IMR-90 (cell line): ENCODE measurements at regions not wholly inside any gene's neighbourhood (a gene's known extent, or its start where the extent isn't known, plus 50 kb on each side); places are given as distances from the start of the nearest gene placed in this dataset.

ENCODE experiments used
- ATAC-seq: fragments of 200-7000 bp; cut with Tn5 transposase; 2 replicates; pipeline ENCODE4 v1.9.1; 2020; ENCODE audit warnings: low read depth, mild to moderate bottlenecking, moderate library complexity
- BruUV-seq: library from RNA; stranded (reverse); fragments of 400-500 nt; replicated peaks from 2 replicates; lab custom pipeline; 2021; lab: Mats Ljungman, UMichigan
- CTCF ChIA-PET: fragments of 300-600 bp; formaldehyde crosslinking; extraction: SDS; loops from one replicate; lab custom pipeline; 2021; ENCODE audit warnings: antibody characterized with exemption; lab: Yijun Ruan, JAX
- POLR2A ChIA-PET: fragments of 300-600 bp; sonication (Branson Sonifier 250); formaldehyde crosslinking; loops from one replicate; lab custom pipeline; 2022; ENCODE audit warnings: antibody characterized with exemption; ENCODE audit not compliant: unreplicated experiment; lab: Charles Lee
- DNase-seq: peaks from one replicate; pipeline ENCODE4 v3.0.0; 2013
- H2AFZ ChIP-seq: replicated peaks from 2 replicates; pipeline ENCODE3; 2013; ENCODE audit warnings: low read length, mild to moderate bottlenecking; ENCODE audit not compliant: poor library complexity
- H2AK5ac ChIP-seq: 2 replicates; pipeline ENCODE4 v1.6.1; 2013; ENCODE audit warnings: low read depth, low read length, inconsistent platforms
- H2AK9ac ChIP-seq: replicated peaks from 2 replicates; pipeline ENCODE3; 2013; ENCODE audit warnings: mild to moderate bottlenecking, low read depth, low read length, moderate library complexity; ENCODE audit not compliant: poor library complexity
- H2BK120ac ChIP-seq: 2 replicates; pipeline ENCODE4 v1.6.1; 2013; ENCODE audit warnings: low read depth, low read length, inconsistent platforms
- H2BK15ac ChIP-seq: 3 replicates; pipeline ENCODE4 v1.6.1; 2013; ENCODE audit warnings: low read depth, low read length, inconsistent platforms
- H2BK20ac ChIP-seq: 2 replicates; pipeline ENCODE4 v1.6.1; 2013; ENCODE audit warnings: low read depth, mild to moderate bottlenecking, inconsistent platforms, low read length, moderate library complexity
- H2BK5ac ChIP-seq: 2 replicates; pipeline ENCODE4 v1.6.1; 2013; ENCODE audit warnings: mild to moderate bottlenecking, low read depth, low read length, inconsistent platforms; ENCODE audit not compliant: poor library complexity, severe bottlenecking
- H3K14ac ChIP-seq: replicated peaks from 2 replicates; pipeline ENCODE4 v1.6.1; 2013; ENCODE audit warnings: low read depth, low read length, inconsistent platforms
- H3K18ac ChIP-seq: 2 replicates; pipeline ENCODE4 v1.6.1; 2013; ENCODE audit warnings: low read depth, low read length, control low read depth
- H3K23ac ChIP-seq: 2 replicates; pipeline ENCODE4 v1.6.1; 2013; ENCODE audit warnings: low read depth, low read length, inconsistent platforms
- H3K27ac ChIP-seq: 2 replicates; pipeline ENCODE4 v1.5.1; 2013; ENCODE audit warnings: mild to moderate bottlenecking, control low read depth, low read length; ENCODE audit not compliant: insufficient read depth
- H3K27me3 ChIP-seq: 2 replicates; pipeline ENCODE4 v1.6.1; 2013; ENCODE audit warnings: low read length; ENCODE audit not compliant: control insufficient read depth, insufficient read depth
- H3K36me3 ChIP-seq: 2 replicates; pipeline ENCODE4 v1.6.1; 2013; ENCODE audit warnings: low read length, mixed read lengths; ENCODE audit not compliant: control insufficient read depth, insufficient read depth
- H3K4ac ChIP-seq: 2 replicates; pipeline ENCODE4 v1.6.1; 2013; ENCODE audit warnings: low read depth, low read length, inconsistent platforms
- H3K4me1 ChIP-seq: 2 replicates; pipeline ENCODE4 v1.6.1; 2013; ENCODE audit warnings: low read length, mixed read lengths; ENCODE audit not compliant: control insufficient read depth, insufficient read depth
- H3K4me2 ChIP-seq: 2 replicates; pipeline ENCODE4 v1.6.1; 2013; ENCODE audit warnings: low read depth, mild to moderate bottlenecking, control low read depth, low read length, moderate library complexity
- H3K4me3 ChIP-seq: 2 replicates; pipeline ENCODE4 v1.5.1; 2013; ENCODE audit warnings: low read depth, mild to moderate bottlenecking, control low read depth, low read length, moderate library complexity; ENCODE audit not compliant: insufficient read depth
- H3K56ac ChIP-seq: 2 replicates; pipeline ENCODE4 v1.6.1; 2013; ENCODE audit warnings: low read length, inconsistent platforms; ENCODE audit not compliant: insufficient read depth; ENCODE audit errors: extremely low read depth
- H3K79me1 ChIP-seq, 2 experiments: 2 replicates each; pipeline ENCODE4 v1.6.1; 2013; ENCODE audit warnings: low read length in 2 of 2, inconsistent platforms in 1 of 2, low read depth in 1 of 2
- H3K9ac ChIP-seq: 2 replicates; pipeline ENCODE4 v1.6.1; 2013; ENCODE audit warnings: low read depth, low read length, control low read depth
- H3K9me1 ChIP-seq: 2 replicates; pipeline ENCODE4 v1.6.1; 2013; ENCODE audit warnings: low read length, inconsistent platforms; ENCODE audit not compliant: insufficient read depth
- H3K9me3 ChIP-seq: 2 replicates; pipeline ENCODE4 v1.6.1; 2013; ENCODE audit warnings: low read length; ENCODE audit not compliant: control insufficient read depth, insufficient read depth
- H4K20me1 ChIP-seq: 2 replicates; pipeline ENCODE4 v1.6.1; 2013; ENCODE audit warnings: low read length, inconsistent platforms; ENCODE audit not compliant: insufficient read depth
- H4K5ac ChIP-seq: 2 replicates; pipeline ENCODE4 v1.6.1; 2013; ENCODE audit warnings: mild to moderate bottlenecking, low read depth, low read length, control low read depth
- H4K8ac ChIP-seq, 2 experiments: 2 replicates each; pipeline ENCODE4 v1.6.1; 2013; ENCODE audit warnings: low read depth in 2 of 2, low read length in 2 of 2, control low read depth in 1 of 2, inconsistent platforms in 1 of 2
- H4K91ac ChIP-seq: 2 replicates; pipeline ENCODE4 v1.6.1; 2013; ENCODE audit warnings: low read depth, low read length, inconsistent platforms; ENCODE audit not compliant: insufficient read depth
- CEBPB ChIP-seq: IDR thresholded peaks from 2 replicates; pipeline ENCODE4 v1.6.1; 2012; ENCODE audit warnings: low read depth, low read length, improper control_type of control experiment
- CHD1 ChIP-seq: IDR thresholded peaks from 2 replicates; pipeline ENCODE4 v1.6.1; 2012; ENCODE audit warnings: low read depth, low read length, improper control_type of control experiment
- CTCF ChIP-seq: conservative IDR thresholded peaks from 2 replicates; pipeline ENCODE4 v1.5.1; 2012; ENCODE audit warnings: mild to moderate bottlenecking, low read depth, low read length, improper control_type of control experiment
- FOS ChIP-seq: fragments of 150-350 bp; IDR thresholded peaks from 2 replicates; pipeline ENCODE4 v1.6.1; 2016; ENCODE audit warnings: low read depth, low read length
- MAFK ChIP-seq: IDR thresholded peaks from 2 replicates; pipeline ENCODE4 v1.6.1; 2012; ENCODE audit warnings: low read depth, low read length, improper control_type of control experiment
- MAZ ChIP-seq: IDR thresholded peaks from 2 replicates; pipeline ENCODE4 v1.6.1; 2012; ENCODE audit warnings: low read depth, mild to moderate bottlenecking, low read length, improper control_type of control experiment, moderate library complexity, borderline replicate concordance
- MXI1 ChIP-seq: IDR thresholded peaks from 2 replicates; pipeline ENCODE4 v1.6.1; 2012; ENCODE audit warnings: low read depth, mild to moderate bottlenecking, low read length, moderate library complexity, borderline replicate concordance
- NFE2L2 ChIP-seq: fragments of 150-350 bp; IDR thresholded peaks from 2 replicates; pipeline ENCODE4 v1.6.1; 2016; ENCODE audit warnings: low read depth, mild to moderate bottlenecking, low read length
- POLR2A ChIP-seq: IDR thresholded peaks from 2 replicates; pipeline ENCODE4 v1.6.1; 2012; ENCODE audit warnings: mild to moderate bottlenecking, low read depth, low read length
- RCOR1 ChIP-seq: IDR thresholded peaks from 2 replicates; pipeline ENCODE4 v1.6.1; 2012; ENCODE audit warnings: mild to moderate bottlenecking, low read length, improper control_type of control experiment; ENCODE audit not compliant: insufficient replicate concordance
- RFX5 ChIP-seq: IDR thresholded peaks from 2 replicates; pipeline ENCODE4 v1.8.0; 2012; ENCODE audit warnings: low read depth, mild to moderate bottlenecking, low read length, moderate library complexity
- SMC3 ChIP-seq: fragments of 150-350 bp; IDR thresholded peaks from 2 replicates; pipeline ENCODE4 v1.6.1; 2016; ENCODE audit warnings: low read depth, mild to moderate bottlenecking, antibody characterized with exemption, low read length, moderate library complexity
- USF2 ChIP-seq: fragments of 150-350 bp; IDR thresholded peaks from 2 replicates; pipeline ENCODE4 v1.6.1; 2017; ENCODE audit warnings: mild to moderate bottlenecking, antibody characterized with exemption, low read length, low read depth
- WGBS, 2 experiments: methylation state at CpG; one replicate each; pipeline versions ENCODE4 v1.1.5 to v1.1.7; 2013; ENCODE audit warnings: missing lambda C conversion rate in 2 of 2; ENCODE audit not compliant: insufficient read length in 1 of 2; ENCODE audit errors: extremely low coverage in 2 of 2; 5-methylcytosine and 5-hydroxymethylcytosine counted together
- dilution Hi-C: fragments of 300-500 bp; cut with HindIII; formaldehyde crosslinking; loops from one replicate; pipeline ENCODE4 v1.14.3; 2018; ENCODE audit warnings: low sequenced_read_pairs; ENCODE audit not compliant: unreplicated experiment
- in situ Hi-C: fragments of 300-500 bp; cut with MboI; formaldehyde crosslinking; loops from 3 replicates; pipeline ENCODE4 v1.14.3; 2019; ENCODE audit warnings: low sequenced_read_pairs, inconsistent platforms, mixed read lengths
- intact Hi-C: fragments of 100-400 bp; cut with micrococcal nuclease; formaldehyde crosslinking; loops from 2 replicates; pipeline ENCODE4 v1.10.0; 2022

GRCh38 chr18:59802031-59802430 is 97.8 kb upstream of the PMAIP1 start:
- no peak for DNase-seq
- no peak overlapping the region for H3K14ac ChIP-seq
- no peak overlapping the region for H3K23ac ChIP-seq
- no peak overlapping the region for H3K4me3 ChIP-seq
- H3K27me3 ChIP-seq, result no peaks in the 10 kb centered on the region
- H2BK5ac ChIP-seq, result no peak overlapping the region
- TF ChIP-seq FOS, result no peak
- TF ChIP-seq SMC3, result no peak
- no peak for TF ChIP-seq MXI1
- TF ChIP-seq RCOR1, result no peak
- no peak for TF ChIP-seq CEBPB
- TF ChIP-seq RFX5, result no peak
- no peak for TF ChIP-seq USF2
- no peak for TF ChIP-seq NFE2L2
- TF ChIP-seq MAZ, result no peak
- TF ChIP-seq CHD1, result no peak
- no peak for TF ChIP-seq CTCF
- TF ChIP-seq POLR2A, result no peak
- no peak for TF ChIP-seq MAFK
- intact Hi-C loops, result no loop called here
- no peak overlapping the region for H2BK15ac ChIP-seq
- dilution Hi-C loops, result loop anchor here (25.0 kb wide), 1 partner anchor 365 kb away; no protein-coding TSS in a partner anchor
- no peak overlapping the region for H2AK5ac ChIP-seq
- no peak overlapping the region for H3K4ac ChIP-seq
- BruUV-seq, result no TSS peak
- peak overlapping the region; percentile 78 for H2AFZ ChIP-seq
- H3K79me1 ChIP-seq, result no peaks in the 10 kb centered on the region
- in situ Hi-C loops, result no loop called here
- no peak overlapping the region for H4K91ac ChIP-seq
- no peak overlapping the region for H3K27ac ChIP-seq
- no peaks in the 10 kb centered on the region for H4K20me1 ChIP-seq
- no peak for ATAC-seq
- no peak overlapping the region for H2BK120ac ChIP-seq
- H3K56ac ChIP-seq, result no peak overlapping the region
- no peak overlapping the region for H4K5ac ChIP-seq
- no peak overlapping the region for H3K18ac ChIP-seq
- no peak overlapping the region for H2AK9ac ChIP-seq
- no peaks in the 10 kb centered on the region for H3K4me1 ChIP-seq
- no peaks in the 10 kb centered on the region for H3K9me3 ChIP-seq
- CTCF ChIA-PET, result interaction anchor here (0.5 to 1.4 kb wide), 2 partner anchors 21 to 340 kb away, joined by 3 to 4 read pairs; no protein-coding TSS in a partner anchor
- no peak overlapping the region for H2BK20ac ChIP-seq
- H3K36me3 ChIP-seq, result no peaks in the 10 kb centered on the region
- H3K9me1 ChIP-seq, result no peaks in the 10 kb centered on the region; the same call in 1 of the 2 replicates
- no peak overlapping the region for H3K4me2 ChIP-seq
- POLR2A ChIA-PET, result no interaction called here
- H3K9ac ChIP-seq, result no peak overlapping the region
- WGBS, 2 experiments, result 90% methylated on average over 2 of the region's 7 CpGs; no CpG with 5 or more reads in 1 of the 2 experiments
- no peak overlapping the region for H4K8ac ChIP-seq
